HCT116 (cell line): ENCODE measurements at regions not wholly inside any gene's neighbourhood (a gene's known extent, or its start where the extent isn't known, plus 50 kb on each side); places are given as distances from the start of the nearest gene placed in this dataset.

Experiments
- ATAC-seq: fragments of 200-7000 bp; cut with Tn5 transposase; 2 replicates; pipeline ENCODE4 v1.9.1; 2020; ENCODE audit warnings: mild to moderate bottlenecking, moderate library complexity
- BruUV-seq: library from RNA; stranded (reverse); fragments of 400-500 nt; replicated peaks from 2 replicates; lab custom pipeline; 2021; lab: Mats Ljungman, UMichigan
- CTCF ChIA-PET: fragments of 300-600 bp; sonication (Branson Sonifier 250); formaldehyde crosslinking; loops from one replicate; lab custom pipeline; 2021; ENCODE audit warnings: antibody characterized with exemption; lab: Charles Lee
- POLR2A ChIA-PET: fragments of 300-600, 350-600 bp; sonication (Branson Sonifier 250); formaldehyde crosslinking; loops from one replicate; lab custom pipeline; 2021; ENCODE audit warnings: antibody characterized with exemption; lab: Charles Lee
- RAD21 ChIA-PET, 2 experiments: fragments of 300-600 bp; sonication (Branson Sonifier 250); formaldehyde crosslinking; loops; one replicate each; lab custom pipeline; 2023; ENCODE audit warnings: low total read pairs in 2 of 2; ENCODE audit not compliant: uncharacterized antibody in 2 of 2, unreplicated experiment in 2 of 2, low non-redundant PET in 1 of 2; lab: Charles Lee
- DNase-seq: peaks from one replicate; pipeline ENCODE4 v3.0.0-alpha.2; 2010; ENCODE audit warnings: low read depth, low spot score
- H2AFZ ChIP-seq: fragments of 200-600 bp; shearing (Covaris generic), sonication (generic); 2 replicates; pipeline ENCODE4 v1.6.1; 2017; ENCODE audit warnings: low read depth, mixed run types, mixed read lengths, antibody characterized with exemption, low read length; ENCODE audit not compliant: poor library complexity, severe bottlenecking
- H3K27ac ChIP-seq: 2 replicates; pipeline ENCODE4 v1.5.1; 2012; ENCODE audit warnings: low read depth, low read length
- H3K27me3 ChIP-seq: fragments of 200-600 bp; sonication (generic); 2 replicates; pipeline ENCODE4 v1.6.1; 2016; ENCODE audit warnings: mixed run types, low read length, mixed read lengths; ENCODE audit not compliant: insufficient read depth
- H3K36me3 ChIP-seq, 2 experiments: fragments of 200-500 bp in 1 of 2; fragments of 200-600 bp in 1 of 2; sonication (Bioruptor generic) in 1 of 2; sonication (generic) in 1 of 2; 2 replicates each; pipeline versions ENCODE4 v1.5.1 to v1.6.1; 2014 to 2016; ENCODE audit warnings: low read length in 2 of 2, inconsistent platforms in 1 of 2, mixed read lengths in 1 of 2, mixed run types in 1 of 2; ENCODE audit not compliant: insufficient read depth in 2 of 2, control insufficient read depth in 1 of 2
- H3K4me1 ChIP-seq, 2 experiments: fragments of 200-600 bp in 1 of 2; sonication (generic) in 1 of 2; 2 replicates each; pipeline versions ENCODE4 v1.5.1 to v1.6.1; 2012 to 2017; ENCODE audit warnings: low read length in 2 of 2, inconsistent platforms in 1 of 2, mild to moderate bottlenecking in 1 of 2, mixed read lengths in 1 of 2, mixed run types in 1 of 2, moderate library complexity in 1 of 2; ENCODE audit not compliant: insufficient read depth in 2 of 2, control insufficient read depth in 1 of 2
- H3K4me2 ChIP-seq: fragments of 200-600 bp; sonication (generic); 2 replicates; pipeline ENCODE4 v1.6.1; 2017; ENCODE audit warnings: mixed run types, low read length, mixed read lengths
- H3K4me3 ChIP-seq, 2 experiments: fragments of 200-600 bp in 1 of 2; sonication (generic) in 1 of 2; replicated peaks in 1 of 2; 2 replicates each; pipeline ENCODE4 v1.5.1; 2011 to 2016; ENCODE audit warnings: low read length in 2 of 2, control low read depth in 1 of 2, low read depth in 1 of 2, mild to moderate bottlenecking in 1 of 2, mixed read lengths in 1 of 2, mixed run types in 1 of 2
- H3K79me2 ChIP-seq: fragments of 200-600 bp; sonication (generic); 2 replicates; pipeline ENCODE4 v1.6.1; 2017; ENCODE audit warnings: mild to moderate bottlenecking, mixed run types, low read length, moderate library complexity, mixed read lengths; ENCODE audit not compliant: insufficient read depth
- H3K9ac ChIP-seq: fragments of 200-600 bp; sonication (generic); 2 replicates; pipeline ENCODE4 v1.6.1; 2016; ENCODE audit warnings: low read length, mixed read lengths
- H3K9me2 ChIP-seq: fragments of 200-600 bp; sonication (generic), shearing (Covaris generic); 2 replicates; pipeline ENCODE4 v1.6.1; 2017; ENCODE audit warnings: mixed run types, mild to moderate bottlenecking, moderate library complexity; ENCODE audit not compliant: insufficient read depth
- H3K9me3 ChIP-seq, 2 experiments: fragments of 200-500 bp in 1 of 2; fragments of 200-600 bp in 1 of 2; sonication (Bioruptor generic) in 1 of 2; sonication (generic) in 1 of 2; 2 replicates each; pipeline ENCODE4 v1.6.1; 2014 to 2017; ENCODE audit warnings: low read length in 2 of 2, mixed read lengths in 2 of 2, inconsistent platforms in 1 of 2, low read depth in 1 of 2, mild to moderate bottlenecking in 1 of 2, mixed run types in 1 of 2, moderate library complexity in 1 of 2; ENCODE audit not compliant: control insufficient read depth in 1 of 2, insufficient read depth in 1 of 2
- H4K20me1 ChIP-seq: fragments of 200-600 bp; sonication (generic), shearing (Covaris generic); 2 replicates; pipeline ENCODE4 v1.6.1; 2017; ENCODE audit warnings: mixed run types, mild to moderate bottlenecking, moderate library complexity; ENCODE audit not compliant: insufficient read depth
- CBX3 ChIP-seq: IDR thresholded peaks from 2 replicates; pipeline ENCODE4 v1.6.1; 2012; ENCODE audit warnings: low read depth
- CEBPB ChIP-seq: IDR thresholded peaks from 2 replicates; pipeline ENCODE4 v1.6.1; 2012; ENCODE audit warnings: low read depth
- ELF1 ChIP-seq: IDR thresholded peaks from 2 replicates; pipeline ENCODE4 v1.6.1; 2012; ENCODE audit warnings: low read depth, borderline replicate concordance
- EZH2 ChIP-seq: fragments of 200-600 bp; sonication (generic); IDR thresholded peaks from 2 replicates; pipeline ENCODE4 v1.6.1; 2017; ENCODE audit warnings: antibody characterized with exemption, mixed run types
- EZH2phosphoT487 ChIP-seq: fragments of 200-600 bp; IDR thresholded peaks from 2 replicates; pipeline ENCODE4 v1.6.1; 2018; ENCODE audit warnings: antibody characterized with exemption, borderline replicate concordance
- JUND ChIP-seq: IDR thresholded peaks from 2 replicates; pipeline ENCODE4 v1.6.1; 2012
- RAD21 ChIP-seq: IDR thresholded peaks from 2 replicates; pipeline ENCODE4 v1.6.1; 2012; ENCODE audit warnings: low read depth, mild to moderate bottlenecking
- SIN3A ChIP-seq: IDR thresholded peaks from 2 replicates; pipeline ENCODE4 v1.6.1; 2012; ENCODE audit warnings: low read depth
- SP1 ChIP-seq: IDR thresholded peaks from 2 replicates; pipeline ENCODE4 v1.6.1; 2012; ENCODE audit warnings: low read depth
- TCF7L2 ChIP-seq: IDR thresholded peaks from 2 replicates; pipeline ENCODE4 v1.7.0; 2011; ENCODE audit warnings: borderline replicate concordance, inconsistent platforms; ENCODE audit not compliant: insufficient read depth, insufficient read length; ENCODE audit errors: extremely low read depth
- ZNF274 ChIP-seq: fragments of 200-500 bp; sonication (Bioruptor generic); IDR thresholded peaks from 2 replicates; pipeline ENCODE4 v1.6.1; 2014; ENCODE audit warnings: mild to moderate bottlenecking, low read depth, low read length, inconsistent platforms
- intact Hi-C: fragments of 100-400 bp; cut with micrococcal nuclease; formaldehyde crosslinking; loops from 2 replicates; pipeline ENCODE4 v1.10.0; 2022
- TF ChIP-seq, protein P1 (sequence below), 3 experiments: fragments of 200-600 bp in 1 of 3; sonication (generic) in 1 of 3; IDR thresholded peaks in 2 of 3; conservative IDR thresholded peaks in 1 of 3; 2 replicates each; pipeline ENCODE4 v1.5.1; 2012 to 2017; ENCODE audit warnings: low read depth in 2 of 3, low read length in 2 of 3, antibody characterized with exemption in 1 of 3, borderline replicate concordance in 1 of 3, control low read depth in 1 of 3, mild to moderate bottlenecking in 1 of 3, mixed read lengths in 1 of 3, mixed run types in 1 of 3, moderate library complexity in 1 of 3; ENCODE audit not compliant: insufficient read depth in 1 of 3
- TF ChIP-seq, protein P2 (sequence below): IDR thresholded peaks from 2 replicates; pipeline ENCODE4 v1.6.1; 2012; ENCODE audit warnings: low read depth
- TF ChIP-seq, protein P3 (sequence below): IDR thresholded peaks from 2 replicates; pipeline ENCODE4 v1.6.1; 2011; ENCODE audit warnings: mild to moderate bottlenecking, low read length, moderate library complexity; ENCODE audit not compliant: insufficient replicate concordance; ENCODE audit errors: extremely low read depth

DNA sequence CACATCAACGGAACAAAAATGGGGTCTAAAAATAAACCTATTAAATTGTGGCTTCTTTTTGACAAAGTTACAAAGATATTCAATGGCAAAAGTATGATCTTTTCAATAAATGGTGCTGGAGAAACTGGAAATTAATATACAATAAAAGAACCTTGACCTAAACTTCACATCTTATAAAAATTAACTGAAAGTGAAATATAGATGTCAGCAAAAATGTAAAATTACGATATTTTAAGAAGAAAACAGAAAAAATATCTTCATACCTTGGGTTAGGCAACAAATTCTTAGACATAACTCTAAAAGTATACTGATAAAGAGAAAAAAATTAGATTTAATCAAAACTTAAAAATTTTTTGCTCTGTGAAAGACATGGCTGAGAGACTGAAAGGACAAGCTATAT is 1909.5 kb upstream of the CDH9 start:
- DNase-seq: no peak
- no peak overlapping the region for H3K27ac ChIP-seq
- H3K4me3 ChIP-seq: no peak overlapping the region
- no TSS peak for BruUV-seq
- H4K20me1 ChIP-seq: no peaks in the 10 kb centered on the region
- ChIA-PET RAD21 (no interaction called here), CTCF (no interaction called here), POLR2A (no interaction called here)
- H3K79me2 ChIP-seq: no peaks in the 10 kb centered on the region
- no peak overlapping the region for H3K4me2 ChIP-seq
- H3K9me2 ChIP-seq: no peaks in the 10 kb centered on the region
- no peak for TF ChIP-seq ZNF274
- TF ChIP-seq ELF1: no peak
- no peak for TF ChIP-seq EZH2phosphoT487
- no peak for TF ChIP-seq JUND
- TF ChIP-seq EZH2: no peak
- ATAC-seq: no peak
- H3K36me3 ChIP-seq: no peaks in the 10 kb centered on the region
- H3K4me1 ChIP-seq: no peaks in the 10 kb centered on the region
- peaks cover 0 to 18% of the 10 kb centered on the region in 2 experiments; a peak in 2 of 4 replicates for H3K9me3 ChIP-seq
- intact Hi-C loops: no loop called here
- no peaks in the 10 kb centered on the region for H3K27me3 ChIP-seq
- no peak overlapping the region for H2AFZ ChIP-seq
- no peak overlapping the region for H3K9ac ChIP-seq

DNA sequence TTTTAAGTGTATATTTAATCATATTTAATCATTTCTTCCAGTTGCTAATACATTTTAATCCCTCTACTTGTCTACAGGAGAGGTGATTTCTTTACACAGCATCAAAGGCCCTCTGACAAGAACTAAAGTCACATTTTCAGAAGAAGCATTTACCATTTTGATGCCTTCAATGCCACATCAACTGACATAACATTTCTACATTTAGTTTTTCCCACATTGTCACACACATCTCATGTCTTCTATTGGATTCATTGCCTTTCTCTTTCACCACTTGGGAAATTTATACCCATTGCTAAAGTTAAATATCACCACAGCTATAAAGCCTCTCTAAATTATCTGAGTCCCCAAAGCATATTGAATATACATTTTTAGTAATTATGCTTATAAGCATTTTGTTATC is 1907.5 kb upstream of the CDH9 start:
- Histone ChIP-seq H3K4me2 (no peak overlapping the region), H3K79me2 (no peaks in the 10 kb centered on the region), H3K9me2 (no peaks in the 10 kb centered on the region), H3K27me3 (no peaks in the 10 kb centered on the region), H3K9ac (no peak overlapping the region), H2AFZ (no peak overlapping the region), H3K4me3 (no peak overlapping the region), H3K27ac (no peak overlapping the region), H3K4me1 (no peaks in the 10 kb centered on the region), H4K20me1 (no peaks in the 10 kb centered on the region), H3K9me3 (peaks cover 0 to 27% of the 10 kb centered on the region in 2 experiments; a peak in 2 of 4 replicates), H3K36me3 (no peaks in the 10 kb centered on the region)
- RAD21 ChIA-PET: no interaction called here
- CTCF ChIA-PET: no interaction called here
- intact Hi-C loops: no loop called here
- BruUV-seq: no TSS peak
- POLR2A ChIA-PET: no interaction called here
- no peak for DNase-seq
- ATAC-seq: no peak
- TF ChIP-seq, protein P1, sequence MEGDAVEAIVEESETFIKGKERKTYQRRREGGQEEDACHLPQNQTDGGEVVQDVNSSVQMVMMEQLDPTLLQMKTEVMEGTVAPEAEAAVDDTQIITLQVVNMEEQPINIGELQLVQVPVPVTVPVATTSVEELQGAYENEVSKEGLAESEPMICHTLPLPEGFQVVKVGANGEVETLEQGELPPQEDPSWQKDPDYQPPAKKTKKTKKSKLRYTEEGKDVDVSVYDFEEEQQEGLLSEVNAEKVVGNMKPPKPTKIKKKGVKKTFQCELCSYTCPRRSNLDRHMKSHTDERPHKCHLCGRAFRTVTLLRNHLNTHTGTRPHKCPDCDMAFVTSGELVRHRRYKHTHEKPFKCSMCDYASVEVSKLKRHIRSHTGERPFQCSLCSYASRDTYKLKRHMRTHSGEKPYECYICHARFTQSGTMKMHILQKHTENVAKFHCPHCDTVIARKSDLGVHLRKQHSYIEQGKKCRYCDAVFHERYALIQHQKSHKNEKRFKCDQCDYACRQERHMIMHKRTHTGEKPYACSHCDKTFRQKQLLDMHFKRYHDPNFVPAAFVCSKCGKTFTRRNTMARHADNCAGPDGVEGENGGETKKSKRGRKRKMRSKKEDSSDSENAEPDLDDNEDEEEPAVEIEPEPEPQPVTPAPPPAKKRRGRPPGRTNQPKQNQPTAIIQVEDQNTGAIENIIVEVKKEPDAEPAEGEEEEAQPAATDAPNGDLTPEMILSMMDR (IDR thresholded peaks at IDR 0.05 in 2 of 3, conservative IDR thresholded peaks at IDR 0.05 in 1 of 3; ENCODE audit: borderline replicate concordance in 1 of 3, insufficient read depth in 1 of 3, low read depth in 2 of 3, low read length in 2 of 3): no peak
- TF ChIP-seq SP1 (no peak), SIN3A (no peak), TCF7L2 (no peak), RAD21 (no peak), EZH2 (no peak), CBX3 (no peak), CEBPB (no peak)
- TF ChIP-seq, protein P2, sequence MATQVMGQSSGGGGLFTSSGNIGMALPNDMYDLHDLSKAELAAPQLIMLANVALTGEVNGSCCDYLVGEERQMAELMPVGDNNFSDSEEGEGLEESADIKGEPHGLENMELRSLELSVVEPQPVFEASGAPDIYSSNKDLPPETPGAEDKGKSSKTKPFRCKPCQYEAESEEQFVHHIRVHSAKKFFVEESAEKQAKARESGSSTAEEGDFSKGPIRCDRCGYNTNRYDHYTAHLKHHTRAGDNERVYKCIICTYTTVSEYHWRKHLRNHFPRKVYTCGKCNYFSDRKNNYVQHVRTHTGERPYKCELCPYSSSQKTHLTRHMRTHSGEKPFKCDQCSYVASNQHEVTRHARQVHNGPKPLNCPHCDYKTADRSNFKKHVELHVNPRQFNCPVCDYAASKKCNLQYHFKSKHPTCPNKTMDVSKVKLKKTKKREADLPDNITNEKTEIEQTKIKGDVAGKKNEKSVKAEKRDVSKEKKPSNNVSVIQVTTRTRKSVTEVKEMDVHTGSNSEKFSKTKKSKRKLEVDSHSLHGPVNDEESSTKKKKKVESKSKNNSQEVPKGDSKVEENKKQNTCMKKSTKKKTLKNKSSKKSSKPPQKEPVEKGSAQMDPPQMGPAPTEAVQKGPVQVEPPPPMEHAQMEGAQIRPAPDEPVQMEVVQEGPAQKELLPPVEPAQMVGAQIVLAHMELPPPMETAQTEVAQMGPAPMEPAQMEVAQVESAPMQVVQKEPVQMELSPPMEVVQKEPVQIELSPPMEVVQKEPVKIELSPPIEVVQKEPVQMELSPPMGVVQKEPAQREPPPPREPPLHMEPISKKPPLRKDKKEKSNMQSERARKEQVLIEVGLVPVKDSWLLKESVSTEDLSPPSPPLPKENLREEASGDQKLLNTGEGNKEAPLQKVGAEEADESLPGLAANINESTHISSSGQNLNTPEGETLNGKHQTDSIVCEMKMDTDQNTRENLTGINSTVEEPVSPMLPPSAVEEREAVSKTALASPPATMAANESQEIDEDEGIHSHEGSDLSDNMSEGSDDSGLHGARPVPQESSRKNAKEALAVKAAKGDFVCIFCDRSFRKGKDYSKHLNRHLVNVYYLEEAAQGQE: no peak
- TF ChIP-seq, protein P3, sequence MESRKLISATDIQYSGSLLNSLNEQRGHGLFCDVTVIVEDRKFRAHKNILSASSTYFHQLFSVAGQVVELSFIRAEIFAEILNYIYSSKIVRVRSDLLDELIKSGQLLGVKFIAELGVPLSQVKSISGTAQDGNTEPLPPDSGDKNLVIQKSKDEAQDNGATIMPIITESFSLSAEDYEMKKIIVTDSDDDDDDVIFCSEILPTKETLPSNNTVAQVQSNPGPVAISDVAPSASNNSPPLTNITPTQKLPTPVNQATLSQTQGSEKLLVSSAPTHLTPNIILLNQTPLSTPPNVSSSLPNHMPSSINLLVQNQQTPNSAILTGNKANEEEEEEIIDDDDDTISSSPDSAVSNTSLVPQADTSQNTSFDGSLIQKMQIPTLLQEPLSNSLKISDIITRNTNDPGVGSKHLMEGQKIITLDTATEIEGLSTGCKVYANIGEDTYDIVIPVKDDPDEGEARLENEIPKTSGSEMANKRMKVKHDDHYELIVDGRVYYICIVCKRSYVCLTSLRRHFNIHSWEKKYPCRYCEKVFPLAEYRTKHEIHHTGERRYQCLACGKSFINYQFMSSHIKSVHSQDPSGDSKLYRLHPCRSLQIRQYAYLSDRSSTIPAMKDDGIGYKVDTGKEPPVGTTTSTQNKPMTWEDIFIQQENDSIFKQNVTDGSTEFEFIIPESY: no peak
